ENCODE measurements at regions not wholly inside any gene's neighbourhood (a gene's known extent, or its start where the extent isn't known, plus 50 kb on each side); places are given as distances from the start of the nearest gene placed in this dataset.

DNA sequence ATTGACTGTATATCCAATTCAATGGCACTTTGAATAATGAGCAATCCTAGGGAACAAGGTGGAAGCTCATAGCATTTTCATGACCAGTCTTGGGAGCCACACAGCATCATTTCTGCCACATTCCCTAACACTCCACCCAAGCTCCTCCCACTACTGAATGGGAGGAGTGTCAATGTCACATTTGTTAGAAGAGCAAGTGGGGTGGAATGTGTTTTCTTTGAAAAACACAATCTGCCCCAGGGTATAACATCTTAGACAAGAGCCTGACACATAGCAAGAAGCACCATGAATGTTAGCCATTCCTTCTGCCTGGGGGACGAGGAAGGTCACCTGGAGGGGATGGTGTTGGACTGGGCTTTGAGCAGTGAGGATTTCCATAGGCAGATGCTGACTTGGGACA, 258.3 kb upstream of the PMEPA1 start:
- H3K4me1 ChIP-seq: no peaks in the 10 kb centered on the region
- no peaks in the 10 kb centered on the region for H3K36me3 ChIP-seq
- WGBS, 5 donors: 24 to 80% (median 64%) methylated on average over 1 of the region's 1 CpG
- H3K27me3 ChIP-seq (replicated peaks in 1 of 7): peaks cover 0 to 37% (median 4%) of the 10 kb centered on the region in 7 donors
- no peak overlapping the region for H3K4me3 ChIP-seq
- intact Hi-C loops (cut with DNase I; ENCODE audit: low total_unique reads): no loop called here
- H3K9me3 ChIP-seq: peaks cover 0 to 4% (median 0%) of the 10 kb centered on the region in 8 donors
- no peak for DNase-seq
- H3K27ac ChIP-seq: no peak overlapping the region
- TF ChIP-seq POLR2A (IDR thresholded peaks at IDR 0.05) (no peak), POLR2AphosphoS5 (IDR thresholded peaks at IDR 0.05) (no peak)

- peaks cover 0 to 37% (median 4%) of the 10 kb centered on the region in 7 donors for H3K27me3 ChIP-seq (replicated peaks in 1 of 7)
- TF ChIP-seq POLR2AphosphoS5 (IDR thresholded peaks at IDR 0.05): no peak
- TF ChIP-seq CTCF (IDR thresholded peaks at IDR 0.05 in 8 of 11, conservative IDR thresholded peaks at IDR 0.05 in 3 of 11): no peak
- TF ChIP-seq POLR2A (IDR thresholded peaks at IDR 0.05): no peak
- H3K4me3 ChIP-seq: no peak overlapping the region
- no peaks in the 10 kb centered on the region for H3K4me1 ChIP-seq
- intact Hi-C loops (cut with DNase I; ENCODE audit: low total_unique reads): no loop called here
- no peaks in the 10 kb centered on the region for H3K36me3 ChIP-seq
- 69 to 88% (median 75%) methylated on average over 10 of the region's 10 CpGs for WGBS, 5 donors
- no peak for DNase-seq
- H3K9me3 ChIP-seq: peaks cover 0 to 4% (median 0%) of the 10 kb centered on the region in 8 donors
- H3K27ac ChIP-seq: no peak overlapping the region
Measured at GRCh38 chr20:57967364-57967763, 257.5 kb upstream of the PMEPA1 start.

- 70 to 86% (median 76%) methylated on average over 4 to 5 of the region's 5 CpGs for WGBS, 5 donors
- intact Hi-C loops (cut with DNase I; ENCODE audit: low total_unique reads): no loop called here
Measured at GRCh38 chr20:57966620-57967019, 256.8 kb upstream of the PMEPA1 start.

DNA sequence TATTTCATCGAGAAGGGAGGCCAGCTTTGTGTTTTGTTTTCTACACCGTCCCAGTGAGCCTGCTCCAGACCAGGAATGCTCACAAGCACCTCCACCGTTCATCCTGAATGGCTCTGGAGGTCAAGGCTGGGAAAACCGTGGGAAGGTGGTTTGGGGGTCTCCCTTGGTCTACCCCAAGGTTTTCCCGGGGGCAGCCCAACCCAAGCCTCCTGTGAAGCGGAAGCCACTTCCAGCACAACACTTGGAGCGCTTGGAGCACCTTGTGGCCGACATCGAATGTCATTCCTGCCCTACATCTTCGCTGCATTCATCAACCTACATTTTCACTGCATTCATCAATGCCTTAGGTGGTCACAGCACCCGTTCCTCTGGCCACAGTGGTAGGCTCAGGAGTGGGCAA, 255.6 kb upstream of the PMEPA1 start:
- H3K27ac ChIP-seq: no peak overlapping the region
- TF ChIP-seq CTCF (IDR thresholded peaks at IDR 0.05 in 8 of 11, conservative IDR thresholded peaks at IDR 0.05 in 3 of 11) (no peak), POLR2AphosphoS5 (IDR thresholded peaks at IDR 0.05) (no peak), POLR2A (IDR thresholded peaks at IDR 0.05) (no peak)
- H3K27me3 ChIP-seq (replicated peaks in 1 of 7): peaks cover 0 to 34% (median 4%) of the 10 kb centered on the region in 7 donors
- H3K4me3 ChIP-seq: no peak overlapping the region
- WGBS, 5 donors: 75 to 82% (median 80%) methylated on average over 11 of the region's 11 CpGs
- intact Hi-C loops (cut with DNase I; ENCODE audit: low total_unique reads): no loop called here
- H3K36me3 ChIP-seq: no peaks in the 10 kb centered on the region
- no peaks in the 10 kb centered on the region for H3K9me3 ChIP-seq
- no peak for DNase-seq
- no peaks in the 10 kb centered on the region for H3K4me1 ChIP-seq

More at GRCh38 chr20:57966620-57967019, 256.8 kb upstream of the PMEPA1 start:
- Histone ChIP-seq H3K4me3 (no peak overlapping the region), H3K36me3 (no peaks in the 10 kb centered on the region), H3K27me3 (replicated peaks in 1 of 7) (peaks cover 0 to 37% (median 4%) of the 10 kb centered on the region in 7 donors), H3K9me3 (no peaks in the 10 kb centered on the region), H3K27ac (no peak overlapping the region), H3K4me1 (no peaks in the 10 kb centered on the region)
- DNase-seq: no peak
- no peak for TF ChIP-seq CTCF (IDR thresholded peaks at IDR 0.05 in 8 of 11, conservative IDR thresholded peaks at IDR 0.05 in 3 of 11)
- no peak for TF ChIP-seq POLR2A (IDR thresholded peaks at IDR 0.05)
- TF ChIP-seq POLR2AphosphoS5 (IDR thresholded peaks at IDR 0.05): no peak
